GM10266 (cell line): ENCODE measurements at regions not wholly inside any gene's neighbourhood (a gene's known extent, or its start where the extent isn't known, plus 50 kb on each side); places are given as distances from the start of the nearest gene placed in this dataset.

Source experiments
- DNase-seq: peaks from one replicate; pipeline ENCODE4 v3.0.0; 2012; ENCODE audit errors: extremely low spot score
- TF ChIP-seq, protein P1 (sequence below): IDR thresholded peaks from 2 replicates; pipeline ENCODE4 v1.5.1; 2012; ENCODE audit warnings: mild to moderate bottlenecking, low read depth; ENCODE audit not compliant: control insufficient read depth, insufficient read depth; ENCODE audit errors: missing control alignments

DNA sequence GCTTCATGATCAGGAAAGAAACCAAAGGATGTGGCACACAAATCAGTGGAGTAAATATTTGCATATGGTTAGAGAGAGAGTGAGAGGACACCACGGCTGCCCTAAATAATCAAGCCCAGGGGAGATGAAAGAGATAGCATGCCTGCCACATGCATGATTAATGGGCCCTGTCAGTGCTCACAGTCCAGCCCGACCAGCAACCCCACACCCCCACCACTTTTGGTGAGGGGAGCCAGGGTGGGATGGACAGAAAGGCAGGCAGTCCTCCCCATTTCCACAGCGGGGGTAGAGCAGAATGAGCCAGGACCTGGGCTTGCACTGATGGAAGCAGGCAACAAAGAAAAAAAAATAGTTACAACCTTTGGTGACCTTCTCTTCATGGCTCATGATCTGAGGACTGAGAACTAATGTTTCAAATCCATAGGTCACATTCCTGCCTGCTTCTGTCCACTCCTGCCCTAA lies 545.0 kb downstream of the ETS1 start:
- DNase-seq, result no peak
- TF ChIP-seq, protein P1, sequence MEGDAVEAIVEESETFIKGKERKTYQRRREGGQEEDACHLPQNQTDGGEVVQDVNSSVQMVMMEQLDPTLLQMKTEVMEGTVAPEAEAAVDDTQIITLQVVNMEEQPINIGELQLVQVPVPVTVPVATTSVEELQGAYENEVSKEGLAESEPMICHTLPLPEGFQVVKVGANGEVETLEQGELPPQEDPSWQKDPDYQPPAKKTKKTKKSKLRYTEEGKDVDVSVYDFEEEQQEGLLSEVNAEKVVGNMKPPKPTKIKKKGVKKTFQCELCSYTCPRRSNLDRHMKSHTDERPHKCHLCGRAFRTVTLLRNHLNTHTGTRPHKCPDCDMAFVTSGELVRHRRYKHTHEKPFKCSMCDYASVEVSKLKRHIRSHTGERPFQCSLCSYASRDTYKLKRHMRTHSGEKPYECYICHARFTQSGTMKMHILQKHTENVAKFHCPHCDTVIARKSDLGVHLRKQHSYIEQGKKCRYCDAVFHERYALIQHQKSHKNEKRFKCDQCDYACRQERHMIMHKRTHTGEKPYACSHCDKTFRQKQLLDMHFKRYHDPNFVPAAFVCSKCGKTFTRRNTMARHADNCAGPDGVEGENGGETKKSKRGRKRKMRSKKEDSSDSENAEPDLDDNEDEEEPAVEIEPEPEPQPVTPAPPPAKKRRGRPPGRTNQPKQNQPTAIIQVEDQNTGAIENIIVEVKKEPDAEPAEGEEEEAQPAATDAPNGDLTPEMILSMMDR, result no peak

DNA sequence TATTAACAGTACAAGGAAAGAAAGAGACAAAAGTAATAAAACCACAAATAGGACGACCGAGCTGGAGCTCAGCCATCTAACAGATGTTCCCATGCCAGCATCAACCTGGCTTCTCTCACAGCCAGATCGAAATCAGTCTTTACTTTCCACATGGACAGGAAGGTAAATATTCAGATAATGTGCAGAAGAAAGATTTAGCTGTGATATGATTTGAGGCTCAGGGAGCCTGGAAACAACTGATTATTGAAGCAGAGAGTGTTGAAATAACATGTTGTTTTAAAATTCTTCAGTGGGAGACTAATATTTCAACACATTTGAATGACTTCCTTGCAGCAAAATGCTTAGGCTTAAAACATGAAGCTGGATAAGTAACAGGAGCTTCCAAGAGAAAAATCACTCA lies 546.8 kb downstream of the ETS1 start:
- TF ChIP-seq, protein P1, result no peak

DNA sequence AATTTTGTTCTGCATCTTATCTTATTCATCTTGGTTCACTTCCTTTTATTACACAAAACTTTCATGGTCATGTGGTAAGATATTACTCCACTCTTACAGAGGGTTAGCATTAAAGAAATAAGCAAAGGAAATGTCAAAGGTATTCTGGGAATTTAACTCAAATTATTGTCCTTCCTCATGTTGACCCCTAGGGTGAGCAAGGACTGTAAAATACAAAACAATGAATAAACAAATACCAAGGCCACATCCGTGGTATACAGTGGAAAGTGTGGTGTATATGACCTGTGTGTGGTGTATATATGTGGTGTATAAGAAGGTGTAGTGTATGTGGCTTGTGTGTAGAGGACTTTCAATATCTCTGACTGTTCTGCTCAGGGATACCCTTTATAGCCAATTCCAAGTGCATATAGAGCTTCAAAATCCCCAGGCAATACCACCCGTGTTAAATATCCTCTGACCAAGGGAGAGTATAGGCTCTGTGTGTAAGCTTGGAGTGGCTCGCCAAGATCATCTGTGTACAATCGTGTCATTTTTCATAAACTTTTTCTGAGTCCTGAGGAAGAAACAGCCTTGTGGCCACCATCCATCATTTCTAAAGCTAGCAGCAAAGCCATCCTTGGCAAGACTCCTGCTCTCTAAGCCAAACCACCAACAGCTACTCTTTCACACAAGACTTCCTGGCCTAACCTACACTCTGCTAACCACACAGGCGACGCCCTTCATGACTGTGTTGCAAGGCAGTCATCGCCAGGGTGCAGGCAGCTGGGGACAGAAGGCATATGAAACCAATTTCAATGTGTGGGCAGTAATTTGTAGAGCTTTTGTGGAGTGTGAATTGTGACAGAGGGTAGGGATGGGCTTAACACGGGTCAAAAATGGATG lies 548.0 kb downstream of the ETS1 start:
- DNase-seq, result no peak
- TF ChIP-seq, protein P1, result no peak

More for the DNA sequence above, 546.8 kb downstream of the ETS1 start:
- no peak for DNase-seq

DNA sequence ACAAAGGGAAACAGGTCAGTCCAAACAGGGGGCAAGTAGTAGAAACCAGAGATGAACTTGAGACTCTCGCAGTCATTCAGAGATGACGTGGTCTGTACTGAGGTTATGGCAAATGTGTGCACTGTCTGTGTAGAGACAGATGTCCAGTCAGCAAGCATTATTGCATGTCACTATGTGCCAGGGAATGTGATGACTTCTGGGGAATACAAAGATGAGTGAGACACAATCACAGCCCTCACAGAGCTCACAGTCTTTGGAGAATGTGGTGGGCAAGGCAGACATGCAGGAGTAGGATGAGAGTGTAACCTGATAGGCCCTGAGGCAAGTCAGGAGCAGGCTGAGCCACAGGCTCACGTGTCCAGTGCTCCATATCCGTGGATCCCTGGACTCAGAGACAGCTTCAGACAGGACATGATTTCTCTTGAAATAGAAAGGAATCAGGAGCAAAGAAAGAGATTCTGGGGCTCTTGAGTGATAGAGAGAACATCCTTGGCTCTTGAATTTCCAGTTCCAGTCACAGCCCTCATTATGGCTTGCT lies 550.7 kb downstream of the ETS1 start:
- DNase-seq, result no peak

DNA sequence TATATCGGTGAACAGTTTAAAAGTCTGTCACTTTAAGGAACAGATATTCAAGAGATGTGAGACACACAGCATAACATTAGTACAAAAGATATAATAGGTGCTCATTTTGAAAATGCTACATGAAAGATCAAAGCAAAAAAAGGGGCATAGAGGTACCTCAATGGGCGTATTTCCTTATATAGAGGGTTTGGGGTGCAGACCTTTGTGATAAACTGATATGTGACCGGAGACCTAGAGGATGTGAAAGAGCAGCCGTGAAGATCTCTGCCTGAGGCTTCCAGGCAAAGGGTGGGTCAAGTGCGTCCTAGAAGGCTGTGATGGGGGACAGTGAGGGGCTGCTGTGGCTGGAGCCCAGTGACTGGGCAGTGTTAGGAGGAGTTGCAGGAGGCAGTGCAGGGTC lies 551.4 kb downstream of the ETS1 start:
- no peak for DNase-seq
- TF ChIP-seq, protein P1, result no peak

More for the DNA sequence above, 550.7 kb downstream of the ETS1 start:
- TF ChIP-seq, protein P1, result no peak

DNA sequence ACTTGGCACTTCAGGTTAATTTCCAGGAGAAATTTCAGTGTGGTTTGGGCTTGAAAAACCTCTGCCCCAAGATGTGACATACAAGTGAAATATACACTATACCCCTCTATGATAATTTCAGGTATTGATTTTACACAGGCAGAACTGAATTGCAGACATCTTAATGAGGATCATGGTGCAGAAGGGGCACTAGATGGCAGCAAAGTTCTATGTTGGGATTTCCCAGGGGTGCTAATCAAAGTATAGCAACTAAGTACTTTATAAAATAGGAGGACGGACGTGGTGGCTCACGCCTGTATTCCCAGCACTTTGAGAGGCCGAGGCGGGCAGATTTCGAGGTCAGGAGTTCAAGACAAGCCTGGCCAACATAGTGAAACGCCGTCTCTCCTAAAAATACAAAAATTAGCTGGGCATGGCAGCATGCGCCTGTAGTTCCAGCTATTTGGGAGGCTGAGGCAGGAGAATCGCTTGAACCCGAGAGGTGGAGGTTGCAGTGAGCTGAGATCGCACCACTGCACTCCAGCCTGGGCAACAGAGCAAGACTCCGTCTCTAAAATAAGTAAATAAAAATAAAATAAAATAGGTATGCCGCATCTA lies 555.7 kb downstream of the ETS1 start:
- TF ChIP-seq, protein P1, result peak; percentile 70
- DNase-seq, result peak; percentile 61
